PC-9 (cell line): ENCODE measurements at regions not wholly inside any gene's neighbourhood (a gene's known extent, or its start where the extent isn't known, plus 50 kb on each side); places are given as distances from the start of the nearest gene placed in this dataset.
"Not testable (repeated sequence)": the region's sequence is repeated elsewhere in the genome, so short reads cannot be mapped to it uniquely, and the experiment has no call there.

Experiments
- BruUV-seq: library from RNA; stranded (reverse); fragments of 400-500 nt; replicated peaks from 2 replicates; lab custom pipeline; 2021; lab: Mats Ljungman, UMichigan
- CTCF ChIA-PET: fragments of 300-600 bp; sonication (Branson Sonifier 250); formaldehyde crosslinking; loops from one replicate; lab custom pipeline; 2022; ENCODE audit warnings: antibody characterized with exemption; lab: Charles Lee
- POLR2A ChIA-PET: fragments of 300-600 bp; sonication (Branson Sonifier 250); formaldehyde crosslinking; loops from one replicate; lab custom pipeline; 2022; ENCODE audit warnings: antibody characterized with exemption; ENCODE audit not compliant: unreplicated experiment; lab: Charles Lee
- DNase-seq, 2 experiments: peaks; one replicate each; pipeline versions ENCODE4 v3.0.0 to v3.0.0-alpha.2; 2015 to 2022; ENCODE audit warnings: mixed read lengths in 1 of 2
- H2AFZ ChIP-seq: fragments of 200-600 bp; sonication (generic); 2 replicates; pipeline ENCODE4 v1.8.1; 2017; ENCODE audit warnings: antibody characterized with exemption
- H3F3A ChIP-seq: fragments of 200-600 bp; sonication (generic); 2 replicates; pipeline ENCODE4 v1.8.1; 2017; ENCODE audit warnings: antibody characterized with exemption, mild to moderate bottlenecking, low read depth; ENCODE audit not compliant: insufficient read depth
- H3K27ac ChIP-seq: fragments of 200-600 bp; sonication (generic); 2 replicates; pipeline ENCODE4 v1.6.1; 2016; ENCODE audit warnings: mixed run types
- H3K27me3 ChIP-seq: fragments of 200-600 bp; sonication (generic); 2 replicates; pipeline ENCODE4 v1.6.1; 2016; ENCODE audit warnings: low read depth, mixed run types; ENCODE audit not compliant: insufficient read depth
- H3K36me3 ChIP-seq: fragments of 200-600 bp; sonication (generic); 2 replicates; pipeline ENCODE4 v1.6.1; 2016; ENCODE audit warnings: low read depth, mixed run types
- H3K4me1 ChIP-seq: fragments of 200-600 bp; sonication (generic); replicated peaks from 2 replicates; pipeline ENCODE4 v1.6.1; 2016; ENCODE audit warnings: mixed run types; ENCODE audit not compliant: insufficient read depth
- H3K4me2 ChIP-seq: fragments of 200-600 bp; sonication (generic); 2 replicates; pipeline ENCODE4 v1.6.1; 2017; ENCODE audit warnings: mixed run types
- H3K4me3 ChIP-seq: fragments of 200-600 bp; sonication (generic); 2 replicates; pipeline ENCODE4 v1.6.1; 2016; ENCODE audit warnings: mixed run types
- H3K79me2 ChIP-seq: fragments of 200-600 bp; sonication (generic); 2 replicates; pipeline ENCODE4 v1.6.1; 2017; ENCODE audit warnings: low read depth, mixed run types
- H3K9me2 ChIP-seq: fragments of 200-600 bp; sonication (generic); 2 replicates; pipeline ENCODE4 v1.8.1; 2017; ENCODE audit warnings: mild to moderate bottlenecking; ENCODE audit not compliant: insufficient read depth
- H3K9me3 ChIP-seq: fragments of 200-600 bp; sonication (generic); 2 replicates; pipeline ENCODE4 v1.8.1; 2016; ENCODE audit warnings: low read depth; ENCODE audit not compliant: insufficient read depth
- H4K20me1 ChIP-seq: fragments of 200-600 bp; sonication (generic); 2 replicates; pipeline ENCODE4 v1.8.1; 2017; ENCODE audit not compliant: insufficient read depth
- CTCF ChIP-seq: fragments of 200-600 bp; sonication (generic); conservative IDR thresholded peaks from 2 replicates; pipeline ENCODE4 v1.6.1; 2017; ENCODE audit warnings: mixed run types, antibody characterized with exemption, mild to moderate bottlenecking, moderate library complexity
- EZH2 ChIP-seq: fragments of 200-600 bp; sonication (generic); IDR thresholded peaks from 2 replicates; pipeline ENCODE4 v1.8.0; 2017; ENCODE audit warnings: antibody characterized with exemption, low read depth
- intact Hi-C: fragments of 100-400 bp; cut with micrococcal nuclease; formaldehyde crosslinking; loops from one replicate; pipeline ENCODE4 v1.10.0; 2022; ENCODE audit not compliant: unreplicated experiment

DNA sequence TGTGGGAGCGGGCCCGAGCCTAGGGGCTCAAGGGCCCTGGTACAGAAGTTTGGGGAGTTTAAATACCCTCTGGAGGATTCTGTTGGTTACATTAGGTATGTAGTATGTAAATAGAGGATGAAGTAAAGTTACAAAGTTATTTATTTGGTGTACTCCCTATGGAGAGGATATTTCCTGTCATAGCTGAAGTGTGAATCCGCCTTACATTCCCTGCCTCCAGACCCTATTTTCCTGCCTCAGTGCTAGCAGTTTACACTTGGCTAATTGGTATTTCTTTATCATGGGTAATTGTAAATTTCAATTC is 60.6 kb upstream of the KLF14 start:
- TF ChIP-seq CTCF (no peak), EZH2 (no peak)
- Histone ChIP-seq H3K27me3 (no peaks in the 10 kb centered on the region), H3K79me2 (no peaks in the 10 kb centered on the region), H3K27ac (no peak overlapping the region), H3K4me2 (no peak overlapping the region), H3F3A (no peaks in the 10 kb centered on the region), H3K4me3 (no peak overlapping the region), H3K4me1 (no peaks in the 10 kb centered on the region), H3K9me3 (no peaks in the 10 kb centered on the region), H2AFZ (no peak overlapping the region), H3K9me2 (no peaks in the 10 kb centered on the region), H3K36me3 (no peaks in the 10 kb centered on the region), H4K20me1 (no peaks in the 10 kb centered on the region)
- intact Hi-C loops, result no loop called here
- CTCF ChIA-PET, result interaction anchor here (0.6 kb wide), 2 partner anchors 188 to 1394 kb away, joined by 3 to 6 read pairs; no protein-coding TSS in a partner anchor
- POLR2A ChIA-PET, result interaction anchor here (0.6 kb wide), 1 partner anchor 822 kb away, joined by 3 read pairs; no protein-coding TSS in a partner anchor
- DNase-seq, result no peak
- no TSS peak for BruUV-seq

DNA sequence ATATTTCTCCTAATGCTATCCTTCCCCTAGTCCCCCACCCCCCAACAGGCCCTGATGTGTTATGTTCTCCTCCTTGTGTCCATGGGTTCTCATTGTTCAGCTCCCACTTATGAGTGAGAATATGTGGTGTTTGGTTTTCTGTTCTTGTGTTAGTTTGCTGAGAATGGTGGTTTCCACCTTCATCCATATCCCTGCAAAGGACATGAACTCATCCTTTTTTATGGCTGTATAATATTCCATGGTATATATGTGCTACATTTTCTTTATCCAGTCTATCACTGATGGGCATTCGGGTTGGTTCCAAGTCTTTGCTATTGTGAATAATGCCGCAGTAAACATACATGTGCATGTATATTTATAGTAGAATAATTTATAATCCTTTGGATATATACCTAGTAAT is 62.4 kb upstream of the KLF14 start:
- POLR2A ChIA-PET, H3K4me2 ChIP-seq, intact Hi-C loops, H3K4me1 ChIP-seq, H4K20me1 ChIP-seq, H3F3A ChIP-seq, DNase-seq, H2AFZ ChIP-seq, BruUV-seq, H3K27me3 ChIP-seq, H3K9me2 ChIP-seq, H3K36me3 ChIP-seq, H3K27ac ChIP-seq, H3K9me3 ChIP-seq, H3K79me2 ChIP-seq, H3K4me3 ChIP-seq: not testable (repeated sequence)
- CTCF ChIA-PET, result interaction anchor here (0.6 kb wide), 1 partner anchor 33 kb away, joined by 12 read pairs; no protein-coding TSS in a partner anchor

- no peak overlapping the region for H2AFZ ChIP-seq
- intact Hi-C loops, result no loop called here
- CTCF ChIA-PET, result no interaction called here
- no peak overlapping the region for H3K4me2 ChIP-seq
- H3K27ac ChIP-seq, result no peak overlapping the region
- POLR2A ChIA-PET, result no interaction called here
- H3K9me2 ChIP-seq, result no peaks in the 10 kb centered on the region
- no peaks in the 10 kb centered on the region for H4K20me1 ChIP-seq
- H3K79me2 ChIP-seq, result no peaks in the 10 kb centered on the region
- H3K4me1 ChIP-seq, result no peaks in the 10 kb centered on the region
- TF ChIP-seq CTCF (no peak), EZH2 (no peak)
- no peaks in the 10 kb centered on the region; the same call in 1 of the 2 replicates for H3K36me3 ChIP-seq
- H3K9me3 ChIP-seq, result no peaks in the 10 kb centered on the region; the same call in 1 of the 2 replicates
- no peaks in the 10 kb centered on the region for H3F3A ChIP-seq
- DNase-seq, result no peak
- no TSS peak for BruUV-seq
- H3K4me3 ChIP-seq, result no peak overlapping the region
- H3K27me3 ChIP-seq, result 0 out of 2 replicates have a peak, but pooled peaks cover 4% of the 10 kb centered on the region
Measured at GRCh38 chr7:130803127-130803526, 69.1 kb upstream of the KLF14 start.

DNA sequence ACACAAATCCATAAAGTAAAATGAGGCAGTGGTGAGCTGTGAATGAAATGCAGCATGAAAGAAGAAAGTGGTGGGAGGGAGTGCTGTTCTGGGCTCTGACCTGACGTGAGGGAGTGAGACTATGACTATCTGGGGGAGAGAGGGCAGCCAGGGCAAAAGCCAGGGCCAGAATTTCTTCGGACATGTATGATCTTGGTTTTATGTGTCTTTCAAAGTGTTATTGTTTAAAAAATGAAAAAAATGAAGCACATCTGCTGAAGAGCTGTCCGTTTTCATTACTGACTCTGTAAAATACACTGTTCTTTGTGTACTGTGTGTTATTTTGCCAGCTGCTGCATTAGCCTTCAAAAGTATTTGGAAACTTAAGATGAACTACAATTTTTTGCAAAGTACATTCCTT is 70.2 kb upstream of the KLF14 start:
- no peaks in the 10 kb centered on the region for H3K79me2 ChIP-seq
- TF ChIP-seq EZH2, result no peak
- no peak for TF ChIP-seq CTCF
- 0 out of 2 replicates have a peak, but pooled peaks cover 4% of the 10 kb centered on the region for H3K27me3 ChIP-seq
- POLR2A ChIA-PET, result no interaction called here
- DNase-seq, result no peak
- H3K9me2 ChIP-seq, result no peaks in the 10 kb centered on the region
- H3K4me2 ChIP-seq, result no peak overlapping the region
- no peak overlapping the region for H2AFZ ChIP-seq
- CTCF ChIA-PET, result no interaction called here
- no peak overlapping the region for H3K4me3 ChIP-seq
- no peaks in the 10 kb centered on the region; the same call in 1 of the 2 replicates for H3K9me3 ChIP-seq
- intact Hi-C loops, result no loop called here
- no TSS peak for BruUV-seq
- H3F3A ChIP-seq, result no peaks in the 10 kb centered on the region
- no peaks in the 10 kb centered on the region; the same call in 1 of the 2 replicates for H3K36me3 ChIP-seq
- no peaks in the 10 kb centered on the region for H4K20me1 ChIP-seq
- no peaks in the 10 kb centered on the region for H3K4me1 ChIP-seq
- no peak overlapping the region for H3K27ac ChIP-seq

GRCh38 chr7:130812819-130813218 is 78.8 kb upstream of the KLF14 start:
- H3K27ac ChIP-seq, H3K4me1 ChIP-seq, DNase-seq, H3K4me2 ChIP-seq, H3K79me2 ChIP-seq, POLR2A ChIA-PET, H3K9me2 ChIP-seq, H2AFZ ChIP-seq, H3F3A ChIP-seq, H3K9me3 ChIP-seq, H4K20me1 ChIP-seq, H3K27me3 ChIP-seq, BruUV-seq, H3K4me3 ChIP-seq, H3K36me3 ChIP-seq, intact Hi-C loops: not testable (repeated sequence)
- CTCF ChIA-PET, result interaction anchor here (0.6 kb wide), 1 partner anchor 706 kb away, joined by 3 read pairs; no protein-coding TSS in a partner anchor
